COR-L47 (cell line): ENCODE measurements at regions not wholly inside any gene's neighbourhood (a gene's known extent, or its start where the extent isn't known, plus 50 kb on each side); places are given as distances from the start of the nearest gene placed in this dataset.
A peak's percentile ranks its signal among the peaks of the same experiment; 100 is the strongest.
"Not testable (repeated sequence)": the region's sequence is repeated elsewhere in the genome, so short reads cannot be mapped to it uniquely, and the experiment has no call there.

Source experiments
- DNase-seq: peaks from one replicate; lab custom pipeline; 2025; lab: John Stamatoyannopoulos, UW

GRCh38 chr4:42824278-42824977, 68.1 kb upstream of the GRXCR1 start:
- no peak for DNase-seq

- DNase-seq: no peak
Observed at GRCh38 chr4:42821230-42821629, 71.3 kb upstream of the GRXCR1 start.

DNA sequence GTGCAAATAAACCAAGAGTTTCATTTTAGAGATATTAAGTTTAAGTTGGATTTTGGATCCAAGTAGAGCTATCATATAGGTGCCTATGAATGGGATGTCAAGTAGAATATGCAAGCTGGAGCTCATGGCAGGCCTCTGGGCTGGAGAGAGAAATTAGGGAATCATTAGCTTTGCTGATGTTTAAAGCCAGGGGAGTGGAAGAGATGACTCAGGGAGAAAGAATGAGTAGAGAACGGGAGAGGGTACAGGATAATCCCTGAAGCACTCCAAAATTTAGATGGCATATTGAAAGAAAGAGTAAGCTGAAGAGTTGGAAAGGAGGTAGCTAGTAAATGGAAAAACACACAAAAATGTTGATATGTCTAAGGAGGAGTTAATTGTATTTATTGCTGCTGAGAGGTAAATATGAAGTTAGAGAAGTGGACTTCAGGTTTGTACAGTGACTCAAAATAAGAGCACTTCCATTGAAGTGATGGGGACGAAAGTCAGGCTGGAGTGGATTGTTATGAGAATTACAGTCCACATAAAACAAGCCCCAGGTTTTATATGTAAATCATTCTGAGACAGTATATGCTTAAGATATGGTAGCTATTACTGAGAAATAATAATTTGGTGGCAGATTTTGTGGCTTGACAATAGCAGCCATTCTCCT, 72.5 kb upstream of the GRXCR1 start:
- no peak for DNase-seq

DNA sequence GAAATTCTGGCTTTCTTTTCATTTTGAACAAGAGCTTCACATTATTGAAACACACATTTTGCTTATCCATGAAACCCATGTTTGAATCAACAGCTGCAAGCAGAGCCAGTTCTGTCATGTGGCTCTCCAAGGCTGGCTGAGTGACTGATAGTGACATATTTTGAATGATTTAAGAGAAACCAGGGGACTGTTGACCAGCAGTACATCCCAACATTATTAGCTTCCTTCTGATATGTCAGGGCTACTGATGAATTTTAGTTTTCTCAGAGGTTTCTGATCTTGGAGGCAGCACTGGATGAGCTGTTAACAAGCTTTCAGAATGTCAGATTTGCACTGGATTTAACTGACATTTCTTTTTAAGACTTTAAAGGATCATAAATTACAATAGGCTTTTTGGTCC, 74.6 kb upstream of the GRXCR1 start:
- DNase-seq: no peak

DNA sequence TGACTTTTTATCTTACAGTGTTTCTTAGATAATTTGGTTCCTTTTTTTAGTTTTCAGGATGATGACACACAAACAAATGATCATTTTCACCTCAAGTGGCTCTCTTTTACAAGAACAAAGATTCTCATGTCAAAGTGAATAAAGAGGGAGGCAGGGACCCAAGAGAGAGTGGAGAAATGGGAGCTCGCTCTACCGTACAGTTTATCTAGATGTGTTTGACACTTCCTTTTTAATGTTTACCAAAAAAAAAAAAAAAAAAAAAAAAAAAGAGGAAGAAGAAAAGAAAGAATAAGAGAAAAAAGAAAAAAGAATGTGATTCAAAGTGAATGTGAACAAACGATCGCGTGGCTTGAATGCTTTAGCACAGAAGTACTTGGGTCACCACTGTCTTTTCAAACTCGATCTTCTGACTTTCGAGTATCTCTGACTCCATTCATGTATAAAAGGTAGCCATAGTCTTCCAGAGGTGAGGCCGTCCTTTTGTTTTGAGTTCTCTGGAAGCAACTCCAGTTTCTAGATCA, 75.6 kb upstream of the GRXCR1 start:
- no peak for DNase-seq

DNA sequence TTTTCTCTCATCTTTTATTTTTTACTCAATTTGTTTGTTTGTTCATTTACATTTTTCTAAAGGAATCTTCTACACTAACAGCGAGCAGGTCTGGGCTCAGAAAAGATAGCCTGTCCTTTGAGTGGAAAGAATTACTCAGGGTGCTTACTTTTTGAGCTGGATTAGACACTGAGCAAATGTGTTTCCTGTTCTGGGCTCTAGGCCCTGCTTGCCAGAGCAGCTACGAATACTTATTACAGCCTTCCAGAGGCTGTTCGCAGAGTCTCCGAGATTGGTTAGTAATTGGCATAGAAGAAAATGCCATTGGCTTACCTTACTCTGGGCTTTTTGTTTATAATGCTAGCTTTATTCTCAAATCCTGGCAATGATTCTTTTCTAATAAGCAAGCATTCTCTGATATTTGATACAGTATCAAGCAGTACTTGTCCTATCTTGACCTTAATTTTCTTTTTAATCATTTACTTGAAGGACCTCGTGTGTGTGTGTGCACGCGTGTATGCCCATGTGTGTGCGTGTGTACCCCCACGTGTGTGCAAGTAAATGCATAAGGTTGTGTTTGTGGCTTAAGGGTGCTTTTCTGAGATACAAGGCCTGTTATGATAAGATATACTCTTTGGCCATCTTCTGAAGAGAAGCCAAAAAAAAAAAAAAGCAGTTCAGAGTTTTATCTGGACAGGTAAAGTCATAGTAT, 76.2 kb upstream of the GRXCR1 start:
- DNase-seq: no peak

GRCh38 chr4:42809419-42810084, 83.0 kb upstream of the GRXCR1 start:
- no peak for DNase-seq

- DNase-seq: no peak
Observed at GRCh38 chr4:42806303-42806835, 86.1 kb upstream of the GRXCR1 start.

DNA sequence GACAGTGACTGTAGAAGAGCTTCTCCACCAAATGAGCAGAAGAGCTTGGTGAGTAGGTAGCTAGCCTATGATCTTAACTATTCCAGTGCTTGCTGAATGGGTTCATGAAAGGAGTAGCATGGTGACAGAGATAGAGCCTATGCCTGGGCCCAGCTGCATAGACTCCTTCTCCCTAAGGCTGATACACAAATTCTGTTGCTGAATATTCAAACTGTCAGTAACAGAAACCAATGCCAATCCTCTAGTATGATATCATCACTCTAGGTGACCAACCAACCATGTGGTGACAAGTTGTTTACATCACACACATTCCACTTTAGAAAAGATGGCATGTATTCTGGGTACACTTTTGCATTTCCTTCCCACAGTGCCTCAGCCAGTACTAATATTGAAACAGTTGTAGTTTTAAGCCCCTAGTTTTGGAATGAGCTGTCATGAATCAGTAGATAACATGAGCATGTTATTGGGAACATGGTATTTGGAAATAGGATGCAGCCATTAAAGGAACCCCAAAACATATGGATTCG, 103.4 kb upstream of the GRXCR1 start:
- no peak for DNase-seq

DNA sequence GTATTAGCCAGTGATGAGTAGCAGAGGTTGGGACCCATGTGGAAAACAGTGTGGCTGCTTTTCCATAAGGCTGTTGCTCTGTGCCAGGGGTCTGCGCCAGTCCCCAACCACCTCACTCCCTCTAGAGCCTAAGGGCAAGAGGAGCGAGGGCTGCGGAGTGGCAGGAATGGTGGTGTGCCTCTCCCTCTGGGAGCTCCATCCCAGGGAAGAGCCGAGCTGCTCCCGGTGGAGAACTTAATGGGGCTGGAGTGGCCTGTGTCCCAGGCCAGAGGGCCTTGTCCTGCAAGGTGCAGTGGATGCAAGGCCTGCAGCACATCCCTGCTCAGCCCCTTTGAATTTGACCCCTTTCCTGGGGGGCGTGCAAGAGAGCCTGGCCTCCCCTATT, 105.4 kb upstream of the GRXCR1 start:
- DNase-seq: no peak

DNA sequence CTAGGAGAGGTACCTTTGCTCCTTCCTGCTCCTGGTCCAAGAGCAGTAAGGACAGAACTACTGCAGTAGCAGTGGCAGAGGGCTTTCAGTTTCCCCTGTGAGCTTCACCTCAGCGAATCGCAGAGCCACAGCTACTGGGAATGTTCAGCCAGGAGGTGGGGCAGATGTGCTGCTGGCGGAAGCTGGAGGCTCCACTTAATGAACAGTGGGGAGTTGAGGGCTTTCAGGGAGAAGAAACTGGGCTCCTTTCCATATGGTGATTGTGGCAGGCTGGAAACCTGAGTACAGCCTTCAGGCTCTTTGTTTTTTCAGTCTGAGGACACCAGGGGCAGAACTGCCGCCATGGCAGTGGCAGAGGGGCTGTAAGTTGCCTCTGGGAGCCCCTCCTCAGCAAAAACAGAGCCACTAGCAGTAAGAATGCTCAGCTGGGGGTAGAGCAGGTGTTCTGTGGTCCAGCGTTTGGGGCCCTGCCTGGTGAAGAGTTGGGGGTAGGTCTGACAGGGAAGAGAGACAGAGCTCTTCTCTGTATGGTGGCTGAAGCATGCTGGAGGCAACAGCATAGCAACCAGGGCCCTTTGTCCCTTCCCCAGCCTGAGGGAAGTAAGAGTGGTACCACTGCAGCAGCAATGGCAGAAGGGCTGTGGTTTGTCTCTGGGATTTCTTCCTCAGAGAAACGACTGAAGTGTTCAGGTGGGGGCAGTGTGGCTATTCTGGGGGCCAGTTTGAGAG, 106.0 kb upstream of the GRXCR1 start:
- DNase-seq: peak; percentile 83

GRCh38 chr4:42785817-42786216, 106.7 kb upstream of the GRXCR1 start:
- DNase-seq: no peak

DNA sequence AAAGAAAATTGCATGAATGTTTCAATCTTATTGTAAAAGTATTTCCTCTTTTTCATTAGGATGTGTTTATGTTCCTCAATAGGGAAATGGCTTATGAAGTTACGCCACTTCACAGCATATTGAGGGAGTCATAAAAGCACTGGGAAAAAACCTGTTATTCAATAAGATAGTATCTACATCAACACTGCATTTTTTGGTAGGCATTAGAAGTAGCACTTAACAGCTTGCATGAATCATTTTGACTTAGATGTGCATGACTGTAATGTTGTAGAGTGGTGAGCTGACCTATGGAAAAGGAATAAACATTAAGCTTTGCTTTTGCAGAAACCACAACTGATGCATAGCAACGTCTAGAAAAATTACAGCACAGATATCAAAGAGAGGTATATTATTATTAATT, 111.2 kb upstream of the GRXCR1 start:
- no peak for DNase-seq

- no peak for DNase-seq
Observed at GRCh38 chr4:42778349-42778748, 114.2 kb upstream of the GRXCR1 start.

DNA sequence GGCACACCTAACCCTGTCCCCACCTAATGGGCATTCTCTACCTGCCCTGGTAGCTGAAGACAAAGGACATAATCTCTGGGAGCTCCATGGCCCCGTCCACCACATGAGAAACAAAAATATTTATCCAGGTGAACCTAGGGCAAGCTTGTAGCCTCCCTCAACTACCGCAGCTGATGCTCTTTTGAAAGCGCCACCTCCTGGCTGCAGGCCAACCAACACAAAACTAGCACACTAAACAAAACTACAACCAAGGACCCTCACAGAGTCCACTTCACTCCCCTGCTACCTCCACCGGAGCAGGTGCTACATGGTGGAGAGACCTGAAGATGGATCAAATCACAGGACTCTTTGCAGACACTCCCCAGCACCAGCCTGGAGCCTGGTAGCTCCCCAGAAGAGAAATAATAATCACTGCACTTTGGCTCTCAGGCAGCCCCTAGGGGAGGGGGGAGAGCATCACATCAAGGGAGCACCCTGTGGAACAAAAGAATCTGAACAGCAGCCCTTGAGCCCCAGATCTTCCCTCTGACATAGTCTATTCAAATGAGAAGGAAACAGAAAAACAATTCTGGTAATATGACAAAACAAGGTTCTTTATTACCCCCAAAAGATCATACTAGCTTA, 111.3 kb upstream of the ATP8A1 start:
- no peak for DNase-seq

GRCh38 chr4:42767669-42768068, 110.8 kb upstream of the ATP8A1 start:
- DNase-seq: no peak

DNA sequence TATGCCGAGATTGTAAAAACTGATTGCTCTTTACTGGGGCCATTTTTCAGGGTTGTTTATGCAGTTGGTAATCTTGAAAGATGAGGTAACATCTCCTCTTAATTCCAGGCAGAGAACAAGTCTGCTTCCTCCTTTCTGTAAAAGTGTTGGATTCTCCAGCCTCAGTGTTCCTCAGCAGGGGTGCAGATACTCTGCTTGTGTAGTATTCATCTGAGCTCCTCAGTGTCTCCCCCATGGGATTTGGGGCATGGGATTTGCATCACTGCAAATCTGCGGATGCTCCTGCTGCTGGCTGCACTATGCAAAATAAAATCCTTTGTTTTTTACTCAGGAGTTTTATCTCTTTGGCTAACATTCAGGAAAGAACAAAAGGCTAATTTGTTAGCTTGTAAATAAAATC, 104.9 kb upstream of the ATP8A1 start:
- DNase-seq: no peak

DNA sequence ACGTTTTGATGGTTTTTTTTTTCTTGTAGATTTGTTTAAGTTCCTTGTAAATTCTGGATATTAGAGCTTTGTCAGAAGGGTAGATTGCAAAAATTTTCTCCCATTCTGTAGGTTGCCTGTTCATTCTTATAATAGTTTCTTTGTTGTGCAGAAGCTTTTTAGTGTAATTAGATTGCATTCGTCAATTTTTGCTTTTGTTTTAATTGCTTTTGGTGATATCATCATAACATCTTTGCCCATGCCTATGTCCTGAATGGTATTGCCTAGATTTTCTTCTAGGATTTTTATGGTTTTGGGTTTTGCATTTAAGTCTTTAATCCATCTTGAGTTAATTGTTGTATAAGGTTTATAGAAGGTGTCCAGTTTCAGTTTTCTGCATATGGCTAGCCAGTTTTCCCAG, 98.1 kb upstream of the ATP8A1 start:
- DNase-seq: not testable (repeated sequence)

DNA sequence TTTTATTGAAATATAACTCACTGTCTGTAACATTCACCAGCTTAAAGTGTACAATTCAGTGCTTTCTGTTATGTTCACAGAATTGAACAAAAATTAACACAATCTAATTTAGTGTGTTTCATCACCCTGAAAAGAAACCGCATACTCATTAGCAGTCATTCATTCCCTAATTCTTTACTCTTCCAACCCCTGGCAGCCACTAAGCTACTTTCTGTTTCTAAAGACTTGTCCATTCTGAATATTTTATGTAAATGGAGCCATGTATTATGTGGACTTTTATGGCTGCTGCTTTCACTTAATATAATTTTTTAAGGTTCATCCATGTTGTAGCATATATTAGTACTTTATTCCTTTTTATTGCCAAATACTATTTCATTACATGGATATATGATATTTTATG, 94.7 kb upstream of the ATP8A1 start:
- DNase-seq: no peak

GRCh38 chr4:42750856-42751255, 94.0 kb upstream of the ATP8A1 start:
- peak; percentile 14 for DNase-seq

DNA sequence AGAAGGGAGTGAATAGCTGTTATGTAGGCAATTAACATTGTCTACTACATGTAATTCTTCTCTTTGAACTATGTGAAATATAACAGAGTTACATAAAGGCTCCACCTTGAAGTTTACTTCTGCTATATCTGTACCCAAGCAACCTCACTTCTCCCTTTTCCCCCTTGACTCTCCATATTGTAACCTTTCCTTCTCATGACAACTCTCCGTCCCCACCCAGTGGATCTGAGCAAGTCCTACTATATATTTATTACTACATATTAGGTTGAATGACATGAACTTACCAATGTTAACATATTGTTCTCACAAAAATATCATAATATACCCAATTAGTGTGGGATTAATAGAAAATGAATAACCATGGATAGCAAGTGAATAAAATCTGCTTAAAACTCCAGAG, 93.2 kb upstream of the ATP8A1 start:
- DNase-seq: peak; percentile 57
